Activated CD4-positive, alpha-beta memory T cell treated with anti-CD3 and anti-CD28 coated beads, Interleukin-2, amount 10 ng/mL, durations not matched to agents 7 days and 5 days (primary cell): ENCODE measurements at regions not wholly inside any gene's neighbourhood (a gene's known extent, or its start where the extent isn't known, plus 50 kb on each side); places are given as distances from the start of the nearest gene placed in this dataset.

Source experiments
- CTCF ChIA-PET: fragments of 350-600 bp; sonication (Branson Sonifier 250); formaldehyde crosslinking; loops from one replicate; lab custom pipeline; 2021; ENCODE audit warnings: antibody characterized with exemption, inconsistent platforms; lab: Charles Lee
- POLR2A ChIA-PET: fragments of 350-600 bp; sonication (Branson Sonifier 250); formaldehyde crosslinking; loops from one replicate; lab custom pipeline; 2021; ENCODE audit warnings: antibody characterized with exemption; lab: Charles Lee
- DNase-seq: peaks from one replicate; pipeline ENCODE4 v3.0.0-alpha.2; 2020
- H3K27ac Mint-ChIP-seq: one replicate; pipeline ENCODE4 v1.8.0; 2021; ENCODE audit warnings: mild to moderate bottlenecking, mixed read lengths
- H3K27me3 Mint-ChIP-seq: one replicate; pipeline ENCODE4 v1.8.0; 2021; ENCODE audit warnings: mixed read lengths
- H3K36me3 Mint-ChIP-seq: one replicate; pipeline ENCODE4 v1.8.0; 2021; ENCODE audit warnings: low read depth, mixed read lengths
- H3K4me1 Mint-ChIP-seq: one replicate; pipeline ENCODE4 v1.8.0; 2021; ENCODE audit warnings: mixed read lengths
- H3K4me3 Mint-ChIP-seq: one replicate; pipeline ENCODE4 v1.8.0; 2021; ENCODE audit warnings: mild to moderate bottlenecking, mixed read lengths
- H3K9me3 Mint-ChIP-seq: one replicate; pipeline ENCODE4 v1.8.0; 2021; ENCODE audit warnings: mixed read lengths

- peaks cover 4% of the 10 kb centered on the region for H3K4me1 Mint-ChIP-seq
- no peaks in the 10 kb centered on the region for H3K36me3 Mint-ChIP-seq
- CTCF ChIA-PET = no interaction called here
- H3K27me3 Mint-ChIP-seq = peaks cover 3% of the 10 kb centered on the region
- no peak for DNase-seq
- POLR2A ChIA-PET = no interaction called here
- H3K27ac Mint-ChIP-seq = no peak overlapping the region
- no peaks in the 10 kb centered on the region for H3K9me3 Mint-ChIP-seq
- no peak overlapping the region for H3K4me3 Mint-ChIP-seq
These were observed 80.4 kb upstream of the ZCCHC2 start for GRCh38 chr18:62442391-62442790.

GRCh38 chr18:62445386-62445917 lies 77.4 kb upstream of the ZCCHC2 start:
- no peaks in the 10 kb centered on the region for H3K36me3 Mint-ChIP-seq
- no peak for DNase-seq
- ChIA-PET CTCF (interaction anchor here (1.2 kb wide), 1 partner anchor 20 kb away, joined by 3 read pairs; no protein-coding TSS in a partner anchor), POLR2A (no interaction called here)
- no peak overlapping the region for H3K27ac Mint-ChIP-seq
- H3K4me3 Mint-ChIP-seq = no peak overlapping the region
- H3K27me3 Mint-ChIP-seq = no peaks in the 10 kb centered on the region
- no peaks in the 10 kb centered on the region for H3K9me3 Mint-ChIP-seq
- H3K4me1 Mint-ChIP-seq = peaks cover 4% of the 10 kb centered on the region

GRCh38 chr18:62446511-62446910 lies 76.3 kb upstream of the ZCCHC2 start:
- Mint-ChIP-seq H3K36me3 (no peaks in the 10 kb centered on the region), H3K4me3 (no peak overlapping the region), H3K27me3 (no peaks in the 10 kb centered on the region), H3K4me1 (peaks cover 7% of the 10 kb centered on the region), H3K27ac (no peak overlapping the region), H3K9me3 (no peaks in the 10 kb centered on the region)
- ChIA-PET POLR2A (no interaction called here), CTCF (no interaction called here)
- DNase-seq = no peak

- H3K36me3 Mint-ChIP-seq = no peaks in the 10 kb centered on the region
- POLR2A ChIA-PET = no interaction called here
- no peak overlapping the region for H3K27ac Mint-ChIP-seq
- no peak for DNase-seq
- no peak overlapping the region for H3K4me3 Mint-ChIP-seq
- H3K9me3 Mint-ChIP-seq = no peaks in the 10 kb centered on the region
- H3K27me3 Mint-ChIP-seq = no peaks in the 10 kb centered on the region
- CTCF ChIA-PET = no interaction called here
- H3K4me1 Mint-ChIP-seq = peaks cover 14% of the 10 kb centered on the region
These were observed 75.2 kb upstream of the ZCCHC2 start for GRCh38 chr18:62447652-62448051.

- ChIA-PET CTCF (no interaction called here), POLR2A (no interaction called here)
These were observed 74.4 kb upstream of the ZCCHC2 start for GRCh38 chr18:62448426-62448825.

GRCh38 chr18:62449490-62450104 lies 73.2 kb upstream of the ZCCHC2 start:
- H3K36me3 Mint-ChIP-seq = no peaks in the 10 kb centered on the region
- H3K27ac Mint-ChIP-seq = no peak overlapping the region
- H3K9me3 Mint-ChIP-seq = no peaks in the 10 kb centered on the region
- H3K4me3 Mint-ChIP-seq = no peak overlapping the region
- peaks cover 23% of the 10 kb centered on the region for H3K4me1 Mint-ChIP-seq
- ChIA-PET POLR2A (no interaction called here), CTCF (interaction anchor here (0.7 kb wide), 2 partner anchors 35 to 138 kb away, joined by 3 read pairs; no protein-coding TSS in a partner anchor)
- DNase-seq = no peak
- peaks cover 2% of the 10 kb centered on the region for H3K27me3 Mint-ChIP-seq

More at GRCh38 chr18:62448426-62448825, 74.4 kb upstream of the ZCCHC2 start:
- no peaks in the 10 kb centered on the region for H3K9me3 Mint-ChIP-seq
- DNase-seq = no peak
- no peaks in the 10 kb centered on the region for H3K36me3 Mint-ChIP-seq
- H3K27ac Mint-ChIP-seq = no peak overlapping the region
- H3K4me3 Mint-ChIP-seq = no peak overlapping the region
- H3K4me1 Mint-ChIP-seq = peaks cover 16% of the 10 kb centered on the region
- peaks cover 2% of the 10 kb centered on the region for H3K27me3 Mint-ChIP-seq

- ChIA-PET CTCF (no interaction called here), POLR2A (no interaction called here)
- Mint-ChIP-seq H3K27ac (no peak overlapping the region), H3K36me3 (no peaks in the 10 kb centered on the region), H3K27me3 (peaks cover 6% of the 10 kb centered on the region), H3K4me1 (peaks cover 23% of the 10 kb centered on the region), H3K9me3 (no peaks in the 10 kb centered on the region), H3K4me3 (no peak overlapping the region)
- no peak for DNase-seq
These were observed 72.7 kb upstream of the ZCCHC2 start for GRCh38 chr18:62450175-62450545.

- no peaks in the 10 kb centered on the region for H3K9me3 Mint-ChIP-seq
- no peak overlapping the region for H3K4me3 Mint-ChIP-seq
- H3K27ac Mint-ChIP-seq = no peak overlapping the region
- peaks cover 19% of the 10 kb centered on the region for H3K4me1 Mint-ChIP-seq
- ChIA-PET POLR2A (no interaction called here), CTCF (no interaction called here)
- peaks cover 9% of the 10 kb centered on the region for H3K27me3 Mint-ChIP-seq
- DNase-seq = no peak
- no peaks in the 10 kb centered on the region for H3K36me3 Mint-ChIP-seq
These were observed 72.0 kb upstream of the ZCCHC2 start for GRCh38 chr18:62450546-62451410.

- Mint-ChIP-seq H3K4me3 (no peak overlapping the region), H3K36me3 (no peaks in the 10 kb centered on the region), H3K27me3 (peaks cover 9% of the 10 kb centered on the region), H3K9me3 (no peaks in the 10 kb centered on the region), H3K27ac (peak overlapping the region; percentile 8), H3K4me1 (peaks cover 19% of the 10 kb centered on the region)
- peak; percentile 21 for DNase-seq
- ChIA-PET POLR2A (no interaction called here), CTCF (no interaction called here)
These were observed 70.5 kb upstream of the ZCCHC2 start for GRCh38 chr18:62452280-62452831.

- ChIA-PET CTCF (interaction anchor here (1.1 kb wide), 1 partner anchor 193 kb away, joined by 3 read pairs; no protein-coding TSS in a partner anchor), POLR2A (no interaction called here)
These were observed 69.0 kb upstream of the ZCCHC2 start for GRCh38 chr18:62453864-62454263.

GRCh38 chr18:62454527-62454926 lies 68.3 kb upstream of the ZCCHC2 start:
- POLR2A ChIA-PET = no interaction called here
- H3K9me3 Mint-ChIP-seq = no peaks in the 10 kb centered on the region
- no peak overlapping the region for H3K4me3 Mint-ChIP-seq
- DNase-seq = no peak
- no peaks in the 10 kb centered on the region for H3K36me3 Mint-ChIP-seq
- CTCF ChIA-PET = no interaction called here
- peaks cover 19% of the 10 kb centered on the region for H3K4me1 Mint-ChIP-seq
- H3K27me3 Mint-ChIP-seq = peaks cover 9% of the 10 kb centered on the region
- no peak overlapping the region for H3K27ac Mint-ChIP-seq

More at GRCh38 chr18:62453864-62454263, 69.0 kb upstream of the ZCCHC2 start:
- H3K4me3 Mint-ChIP-seq = no peak overlapping the region
- peaks cover 9% of the 10 kb centered on the region for H3K27me3 Mint-ChIP-seq
- no peak for DNase-seq
- no peaks in the 10 kb centered on the region for H3K9me3 Mint-ChIP-seq
- H3K36me3 Mint-ChIP-seq = no peaks in the 10 kb centered on the region
- H3K4me1 Mint-ChIP-seq = peaks cover 19% of the 10 kb centered on the region
- no peak overlapping the region for H3K27ac Mint-ChIP-seq

GRCh38 chr18:62455222-62455621 lies 67.6 kb upstream of the ZCCHC2 start:
- ChIA-PET CTCF (interaction anchor here (0.6 kb wide), 1 partner anchor 29 kb away, joined by 3 read pairs; no protein-coding TSS in a partner anchor), POLR2A (interaction anchor here (1.0 kb wide), 1 partner anchor 130 kb away, joined by 3 read pairs; no protein-coding TSS in a partner anchor)
- DNase-seq = no peak
- peaks cover 19% of the 10 kb centered on the region for H3K4me1 Mint-ChIP-seq
- H3K9me3 Mint-ChIP-seq = no peaks in the 10 kb centered on the region
- H3K27me3 Mint-ChIP-seq = peaks cover 9% of the 10 kb centered on the region
- H3K27ac Mint-ChIP-seq = no peak overlapping the region
- no peaks in the 10 kb centered on the region for H3K36me3 Mint-ChIP-seq
- H3K4me3 Mint-ChIP-seq = no peak overlapping the region

GRCh38 chr18:62457877-62458276 lies 64.9 kb upstream of the ZCCHC2 start:
- Mint-ChIP-seq H3K4me1 (peaks cover 10% of the 10 kb centered on the region), H3K27ac (no peak overlapping the region), H3K27me3 (peaks cover 9% of the 10 kb centered on the region), H3K36me3 (no peaks in the 10 kb centered on the region), H3K9me3 (no peaks in the 10 kb centered on the region), H3K4me3 (no peak overlapping the region)
- no peak for DNase-seq
- POLR2A ChIA-PET = no interaction called here
- CTCF ChIA-PET = interaction anchor here (0.6 kb wide), 1 partner anchor 64 kb away, joined by 4 read pairs; no protein-coding TSS in a partner anchor
